SK-N-SH treated with all-trans-retinoic acid at 6 μM for 48 hours (cell line): ENCODE measurements at regions not wholly inside any gene's neighbourhood (a gene's known extent, or its start where the extent isn't known, plus 50 kb on each side); places are given as distances from the start of the nearest gene placed in this dataset.

Source experiments
- ARNTL ChIP-seq: fragments of 450-650 bp; formaldehyde crosslinking; IDR thresholded peaks from 2 replicates; pipeline ENCODE4 v1.5.0; 2020; ENCODE audit warnings: low read depth, mild to moderate bottlenecking, moderate library complexity, borderline replicate concordance
- CREB5 ChIP-seq: fragments of 250-450 bp; sonication (Bioruptor Pico); IDR thresholded peaks from 2 replicates; pipeline ENCODE4 v1.5.1; 2020; ENCODE audit warnings: low read depth, mild to moderate bottlenecking, moderate library complexity
- CSDC2 ChIP-seq: fragments of 250-450 bp; sonication (Bioruptor Pico); IDR thresholded peaks from 2 replicates; pipeline ENCODE4 v1.5.0; 2020; ENCODE audit warnings: mild to moderate bottlenecking, moderate library complexity
- CSRNP3 ChIP-seq: fragments of 250-450 bp; sonication (Bioruptor Pico); IDR thresholded peaks from 2 replicates; pipeline ENCODE4 v1.5.1; 2021; ENCODE audit warnings: mild to moderate bottlenecking, moderate library complexity
- GLIS3 ChIP-seq: fragments of 250-450 bp; sonication (Bioruptor Pico); IDR thresholded peaks from 2 replicates; pipeline ENCODE4 v1.5.0; 2020; ENCODE audit warnings: mild to moderate bottlenecking, moderate library complexity
- SNAI2 ChIP-seq: fragments of 250-450 bp; sonication (Bioruptor Pico); IDR thresholded peaks from 2 replicates; pipeline ENCODE4 v1.5.0; 2020; ENCODE audit warnings: mild to moderate bottlenecking, moderate library complexity
- TOX ChIP-seq: fragments of 250-450 bp; sonication (Bioruptor Pico); IDR thresholded peaks from 2 replicates; pipeline ENCODE4 v1.8.0; 2021; ENCODE audit warnings: mild to moderate bottlenecking, moderate library complexity, borderline replicate concordance
- ZFP3 ChIP-seq: fragments of 250-450 bp; sonication (Bioruptor Pico); IDR thresholded peaks from 2 replicates; pipeline ENCODE4 v1.5.0; 2020; ENCODE audit warnings: mild to moderate bottlenecking, moderate library complexity

GRCh38 chr6:2556761-2557160, 194.0 kb downstream of the MYLK4 start:
- TF ChIP-seq ARNTL (CRISPR knock-in tag) (no peak), CSDC2 (CRISPR knock-in tag) (no peak), ZFP3 (CRISPR knock-in tag) (no peak), TOX (CRISPR knock-in tag) (no peak), CREB5 (CRISPR knock-in tag) (no peak), SNAI2 (CRISPR knock-in tag) (no peak), CSRNP3 (CRISPR knock-in tag) (no peak), GLIS3 (CRISPR knock-in tag) (no peak)
